NCI-H2227 treated with DMSO at 0.1 percent for 48 hours (cell line): ENCODE measurements at regions not wholly inside any gene's neighbourhood (a gene's known extent, or its start where the extent isn't known, plus 50 kb on each side); places are given as distances from the start of the nearest gene placed in this dataset.

ENCODE experiments used
- DNase-seq: peaks from one replicate; lab custom pipeline; 2025; lab: John Stamatoyannopoulos, UW

GRCh38 chr6:138550346-138550767, 51.1 kb upstream of the NHSL1 start:
- no peak for DNase-seq

GRCh38 chr6:138554146-138554545, 54.9 kb upstream of the NHSL1 start:
- DNase-seq: no peak

GRCh38 chr6:138555421-138555988, 56.2 kb upstream of the NHSL1 start:
- no peak for DNase-seq

- DNase-seq: no peak
Observed at GRCh38 chr6:138557147-138557546, 57.9 kb upstream of the NHSL1 start.

- DNase-seq: no peak
Observed at GRCh38 chr6:138559143-138559542, 59.8 kb upstream of the NHSL1 start.

GRCh38 chr6:138560130-138560860, 61.0 kb upstream of the NHSL1 start:
- DNase-seq: no peak

- DNase-seq: no peak
Observed at GRCh38 chr6:138562691-138563090, 63.4 kb upstream of the NHSL1 start.

- DNase-seq: no peak
Observed at GRCh38 chr6:138563231-138563630, 63.9 kb upstream of the NHSL1 start.

GRCh38 chr6:138563650-138564049, 64.4 kb upstream of the NHSL1 start:
- DNase-seq: no peak

GRCh38 chr6:138564170-138564721, 65.0 kb upstream of the NHSL1 start:
- no peak for DNase-seq

- no peak for DNase-seq
Observed at GRCh38 chr6:138567052-138567451, 67.8 kb upstream of the NHSL1 start.

GRCh38 chr6:138568997-138569396, 69.7 kb upstream of the NHSL1 start:
- no peak for DNase-seq

GRCh38 chr6:138569554-138569953, 70.3 kb upstream of the NHSL1 start:
- DNase-seq: no peak

- no peak for DNase-seq
Observed at GRCh38 chr6:138569970-138570724, 70.9 kb upstream of the NHSL1 start.

- DNase-seq: no peak
Observed at GRCh38 chr6:138570725-138571029, 71.4 kb upstream of the NHSL1 start.

GRCh38 chr6:138571181-138571580, 71.9 kb upstream of the NHSL1 start:
- DNase-seq: no peak

- no peak for DNase-seq
Observed at GRCh38 chr6:138571585-138572166, 72.4 kb upstream of the NHSL1 start.

GRCh38 chr6:138572167-138572875, 73.0 kb upstream of the NHSL1 start:
- DNase-seq: peak; percentile 25

- DNase-seq: no peak
Observed at GRCh38 chr6:138572885-138573284, 73.6 kb upstream of the NHSL1 start.

GRCh38 chr6:138575257-138575656, 76.0 kb upstream of the NHSL1 start:
- DNase-seq: no peak

- DNase-seq: no peak
Observed at GRCh38 chr6:138576313-138576712, 77.0 kb upstream of the NHSL1 start.
